SK-N-SH (cell line): ENCODE measurements at regions not wholly inside any gene's neighbourhood (a gene's known extent, or its start where the extent isn't known, plus 50 kb on each side); places are given as distances from the start of the nearest gene placed in this dataset.

Experiments
- CTCF ChIA-PET: fragments of 300-600, 350-600 bp; formaldehyde crosslinking; extraction: SDS; loops from one replicate; lab custom pipeline; 2021; lab: Yijun Ruan, JAX
- POLR2A ChIA-PET: fragments of 350-600 bp; sonication (Branson Sonifier 250); formaldehyde crosslinking; extraction: SDS; loops from one replicate; lab custom pipeline; 2020; ENCODE audit warnings: antibody characterized with exemption, inconsistent platforms; lab: Yijun Ruan, JAX
- DNase-seq: peaks from one replicate; pipeline ENCODE4 v3.0.0; 2012
- H2AFZ ChIP-seq: fragments of 200-600 bp; sonication (generic); 2 replicates; pipeline ENCODE4 v1.8.1; 2016; ENCODE audit warnings: antibody characterized with exemption, mild to moderate bottlenecking, low read depth
- H3F3A ChIP-seq: fragments of 200-600 bp; sonication (generic); replicated peaks from 2 replicates; pipeline ENCODE3; 2016; ENCODE audit warnings: antibody characterized with exemption, mild to moderate bottlenecking; ENCODE audit not compliant: insufficient read depth
- H3K27ac ChIP-seq, 2 experiments: fragments of 200-500 bp in 1 of 2; fragments of 200-600 bp in 1 of 2; sonication (Bioruptor generic) in 1 of 2; sonication (generic), shearing (Covaris generic) in 1 of 2; 2 replicates each; pipeline versions ENCODE4 v1.5.1 to v1.6.1; 2014 to 2016; ENCODE audit warnings: low read depth in 2 of 2, inconsistent platforms in 1 of 2, low read length in 1 of 2, mild to moderate bottlenecking in 1 of 2, mixed read lengths in 1 of 2
- H3K27me3 ChIP-seq: fragments of 200-600 bp; sonication (generic), shearing (Covaris generic); 2 replicates; pipeline ENCODE4 v1.6.1; 2016; ENCODE audit warnings: mixed run types; ENCODE audit not compliant: insufficient read depth
- H3K36me3 ChIP-seq, 2 experiments: fragments of 200-500 bp in 1 of 2; fragments of 200-600 bp in 1 of 2; sonication (Bioruptor generic) in 1 of 2; sonication (generic) in 1 of 2; replicated peaks in 1 of 2; 2 replicates each; pipeline versions ENCODE3 to v1.5.1; 2014 to 2016; ENCODE audit warnings: low read length in 1 of 2, mild to moderate bottlenecking in 1 of 2; ENCODE audit not compliant: insufficient read depth in 2 of 2, control insufficient read depth in 1 of 2
- H3K4me1 ChIP-seq, 2 experiments: fragments of 200-500 bp in 1 of 2; fragments of 200-600 bp in 1 of 2; sonication (Bioruptor generic) in 1 of 2; sonication (generic), shearing (Covaris generic) in 1 of 2; 2 replicates each; pipeline versions ENCODE4 v1.5.1 to v1.6.1; 2014 to 2016; ENCODE audit warnings: low read depth in 1 of 2, low read length in 1 of 2, mixed run types in 1 of 2; ENCODE audit not compliant: insufficient read depth in 2 of 2, control insufficient read depth in 1 of 2
- H3K4me2 ChIP-seq: fragments of 200-600 bp; sonication (generic), shearing (Covaris generic); 2 replicates; pipeline ENCODE4 v1.6.1; 2017; ENCODE audit warnings: mixed run types
- H3K4me3 ChIP-seq, 2 experiments: fragments of 200-500 bp in 1 of 2; fragments of 200-600 bp in 1 of 2; sonication (Bioruptor generic) in 1 of 2; sonication (generic), shearing (Covaris generic) in 1 of 2; 2 replicates each; pipeline versions ENCODE4 v1.5.1 to v1.8.1; 2014 to 2016; ENCODE audit warnings: low read depth in 2 of 2, inconsistent platforms in 1 of 2, low read length in 1 of 2, mild to moderate bottlenecking in 1 of 2, mixed read lengths in 1 of 2, moderate library complexity in 1 of 2
- H3K79me2 ChIP-seq: fragments of 200-600 bp; sonication (generic); 2 replicates; pipeline ENCODE4 v1.8.1; 2017; ENCODE audit warnings: mild to moderate bottlenecking; ENCODE audit not compliant: insufficient read depth
- H3K9ac ChIP-seq: fragments of 200-600 bp; sonication (generic); 2 replicates; pipeline ENCODE4 v1.6.1; 2017; ENCODE audit warnings: mixed run types
- H3K9me2 ChIP-seq: fragments of 200-600 bp; sonication (generic); 2 replicates; pipeline ENCODE4 v1.6.1; 2017; ENCODE audit warnings: mixed run types
- H3K9me3 ChIP-seq: fragments of 200-600 bp; sonication (generic); 2 replicates; pipeline ENCODE4 v1.6.1; 2017; ENCODE audit warnings: mixed run types, mild to moderate bottlenecking, moderate library complexity
- H4K20me1 ChIP-seq: fragments of 200-600 bp; sonication (generic); 2 replicates; pipeline ENCODE4 v1.6.1; 2017; ENCODE audit warnings: mild to moderate bottlenecking, mixed run types; ENCODE audit not compliant: insufficient read depth
- EZH2phosphoT487 ChIP-seq: fragments of 200-600 bp; sonication (generic); IDR thresholded peaks from 2 replicates; pipeline ENCODE4 v1.6.1; 2017; ENCODE audit warnings: low read depth, mixed run types, mild to moderate bottlenecking, antibody characterized with exemption, moderate library complexity, borderline replicate concordance
- FOSL2 ChIP-seq: IDR thresholded peaks from 2 replicates; pipeline ENCODE4 v1.4.0; 2012; ENCODE audit warnings: low read depth, mild to moderate bottlenecking, moderate library complexity, borderline replicate concordance
- FOXJ3 ChIP-seq: sonication (generic); formaldehyde crosslinking; IDR thresholded peaks from 2 replicates; pipeline ENCODE4 v1.5.1; 2020; ENCODE audit warnings: mild to moderate bottlenecking, missing genetic modification reagents
- FOXM1 ChIP-seq: IDR thresholded peaks from 2 replicates; pipeline ENCODE4 v1.4.0; 2012; ENCODE audit warnings: low read depth, mild to moderate bottlenecking
- GABPA ChIP-seq: IDR thresholded peaks from 2 replicates; pipeline ENCODE4 v1.4.0; 2012; ENCODE audit warnings: low read depth, mild to moderate bottlenecking
- IRF3 ChIP-seq: fragments of 150-350 bp; IDR thresholded peaks from 2 replicates; pipeline ENCODE4 v1.6.1; 2016; ENCODE audit warnings: mild to moderate bottlenecking, low read depth, low read length
- MEF2A ChIP-seq: IDR thresholded peaks from 2 replicates; pipeline ENCODE4 v1.4.0; 2012; ENCODE audit warnings: low read depth, borderline replicate concordance
- NFIC ChIP-seq: IDR thresholded peaks from 2 replicates; pipeline ENCODE4 v1.4.0; 2012; ENCODE audit warnings: borderline replicate concordance
- NRF1 ChIP-seq: IDR thresholded peaks from 2 replicates; pipeline ENCODE4 v1.6.1; 2012; ENCODE audit warnings: low read depth, mild to moderate bottlenecking, low read length
- PBX3 ChIP-seq: IDR thresholded peaks from 2 replicates; pipeline ENCODE4; 2012
- RCOR1 ChIP-seq: fragments of 150-350 bp; IDR thresholded peaks from 2 replicates; pipeline ENCODE4 v1.6.1; 2017; ENCODE audit warnings: antibody characterized with exemption, low read length
- RFX5 ChIP-seq: IDR thresholded peaks from 2 replicates; pipeline ENCODE4 v1.6.1; 2012; ENCODE audit warnings: mild to moderate bottlenecking, improper control_type of control experiment, low read length
- SIN3A ChIP-seq: IDR thresholded peaks from 2 replicates; pipeline ENCODE4 v1.6.1; 2012; ENCODE audit warnings: low read depth, mild to moderate bottlenecking, low read length, moderate library complexity, borderline replicate concordance
- SMC3 ChIP-seq: IDR thresholded peaks from 2 replicates; pipeline ENCODE4 v1.6.1; 2012; ENCODE audit warnings: low read depth, low read length, improper control_type of control experiment
- TAF1 ChIP-seq: IDR thresholded peaks from 2 replicates; pipeline ENCODE4 v1.6.1; 2012; ENCODE audit warnings: low read depth, mild to moderate bottlenecking, low read length, moderate library complexity, borderline replicate concordance
- TCF12 ChIP-seq: IDR thresholded peaks from 2 replicates; pipeline ENCODE4 v1.4.0; 2012
- YY1 ChIP-seq: IDR thresholded peaks from 2 replicates; pipeline ENCODE4 v1.4.0; 2012; ENCODE audit warnings: low read depth, mild to moderate bottlenecking
- WGBS: methylation state at CpG from one replicate; pipeline ENCODE4 v1.1.6; 2017; ENCODE audit warnings: low lambda C conversion rate; 5-methylcytosine and 5-hydroxymethylcytosine counted together
- TF ChIP-seq, protein P1 (sequence below): fragments of 200-600 bp; sonication (generic); IDR thresholded peaks from 2 replicates; pipeline ENCODE4 v1.6.1; 2017; ENCODE audit warnings: antibody characterized with exemption, mild to moderate bottlenecking, moderate library complexity
- TF ChIP-seq, protein P2 (sequence below): IDR thresholded peaks from 2 replicates; pipeline ENCODE4 v1.4.0; 2012; ENCODE audit warnings: low read depth, borderline replicate concordance
- TF ChIP-seq, protein P3 (sequence below): IDR thresholded peaks from 2 replicates; pipeline ENCODE4 v1.4.0; 2012; ENCODE audit warnings: low read depth, borderline replicate concordance

- no peak overlapping the region for H3K4me3 ChIP-seq
- H3K79me2 ChIP-seq, result no peaks in the 10 kb centered on the region
- no peaks in the 10 kb centered on the region for H3K9me3 ChIP-seq
- TF ChIP-seq FOXM1 (no peak), FOSL2 (peak; percentile 54; the same call in 1 of the 2 replicates), NFIC (0 out of 2 replicates have a peak, but pooled peaks have one; percentile 17)
- 0 out of 2 replicates have a peak overlapping the region, but pooled peaks have one; percentile 2 for H3K4me2 ChIP-seq
- ChIA-PET CTCF (interaction anchor here (1.4 kb wide), 1 partner anchor 9 kb away, joined by 5 read pairs; no protein-coding TSS in a partner anchor), POLR2A (no interaction called here)
- H3K9ac ChIP-seq, result no peak overlapping the region
- 36% methylated on average over 3 of the region's 3 CpGs for WGBS
- no peaks in the 10 kb centered on the region for H4K20me1 ChIP-seq
- H2AFZ ChIP-seq, result peak overlapping the region; percentile 56
- peak overlapping the region in 1 of 2 experiments; percentile 37; a peak in 1 of 4 replicates for H3K27ac ChIP-seq
- H3K4me1 ChIP-seq, result peaks cover 0 to 6% of the 10 kb centered on the region in 2 experiments; a peak in 2 of 4 replicates
- H3F3A ChIP-seq, result peaks cover 4% of the 10 kb centered on the region
- no peak for DNase-seq
- no peaks in the 10 kb centered on the region for H3K36me3 ChIP-seq
- no peaks in the 10 kb centered on the region for H3K9me2 ChIP-seq
- no peaks in the 10 kb centered on the region for H3K27me3 ChIP-seq
Measured at GRCh38 chr3:64454179-64454578, 228.9 kb upstream of the PRICKLE2 start.

DNA sequence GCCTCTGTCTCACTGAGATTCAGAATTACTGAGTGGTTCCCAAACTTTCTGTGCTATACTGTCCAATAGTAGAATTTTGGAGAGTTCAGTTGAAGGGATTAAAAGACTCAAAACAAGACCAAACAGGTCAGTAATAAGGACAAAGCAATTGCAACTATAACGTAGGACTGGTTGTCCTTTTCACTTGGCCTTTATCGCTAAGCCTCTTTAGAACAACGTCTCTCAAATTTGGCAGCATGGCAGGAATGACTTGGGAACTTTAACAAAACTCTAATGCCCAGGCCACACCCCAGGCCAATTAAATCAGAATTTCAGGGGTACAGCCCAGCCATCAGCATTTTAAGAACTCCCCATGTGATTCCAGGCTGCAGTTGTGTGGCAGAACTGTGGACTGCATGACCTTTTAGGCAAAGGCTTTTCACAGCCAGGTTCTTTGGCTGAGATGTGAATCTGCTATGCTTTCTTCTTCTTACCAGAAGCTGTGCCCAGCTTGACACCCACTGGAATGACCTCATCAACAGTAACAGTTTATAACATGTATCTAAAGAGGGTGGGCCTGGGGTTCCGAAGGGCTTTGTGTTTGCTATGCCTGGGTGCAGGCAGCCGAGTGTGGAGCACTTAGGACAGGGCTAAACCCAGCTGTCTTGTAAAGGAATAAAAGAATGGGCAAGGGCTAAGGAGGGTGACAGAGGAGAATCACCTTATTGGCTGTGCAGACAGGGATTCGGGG is 226.2 kb upstream of the PRICKLE2 start:
- DNase-seq, result no peak
- no peaks in the 10 kb centered on the region for H3K9me2 ChIP-seq
- no peaks in the 10 kb centered on the region for H4K20me1 ChIP-seq
- 87% methylated on average over 6 of the region's 6 CpGs for WGBS
- no peaks in the 10 kb centered on the region; a peak in 1 of 4 replicates for H3K4me1 ChIP-seq
- peaks cover 5% of the 10 kb centered on the region for H3F3A ChIP-seq
- no peak overlapping the region for H3K27ac ChIP-seq
- no peak overlapping the region for H3K4me3 ChIP-seq
- H3K79me2 ChIP-seq, result no peaks in the 10 kb centered on the region
- CTCF ChIA-PET, result interaction anchor here (0.9 to 1.1 kb wide), 2 partner anchors 22 to 421 kb away, joined by 3 to 4 read pairs; no protein-coding TSS in a partner anchor
- POLR2A ChIA-PET, result no interaction called here
- no peaks in the 10 kb centered on the region for H3K36me3 ChIP-seq
- H3K4me2 ChIP-seq, result no peak overlapping the region
- no peaks in the 10 kb centered on the region for H3K9me3 ChIP-seq
- H2AFZ ChIP-seq, result no peak overlapping the region
- no peak overlapping the region for H3K9ac ChIP-seq
- H3K27me3 ChIP-seq, result no peaks in the 10 kb centered on the region
- no peak for TF ChIP-seq MEF2A
- TF ChIP-seq NRF1, result no peak
- TF ChIP-seq IRF3, result no peak
- TF ChIP-seq SMC3, result no peak
- no peak for TF ChIP-seq TCF12
- TF ChIP-seq FOXJ3 (CRISPR knock-in tag), result no peak
- TF ChIP-seq, protein P1, sequence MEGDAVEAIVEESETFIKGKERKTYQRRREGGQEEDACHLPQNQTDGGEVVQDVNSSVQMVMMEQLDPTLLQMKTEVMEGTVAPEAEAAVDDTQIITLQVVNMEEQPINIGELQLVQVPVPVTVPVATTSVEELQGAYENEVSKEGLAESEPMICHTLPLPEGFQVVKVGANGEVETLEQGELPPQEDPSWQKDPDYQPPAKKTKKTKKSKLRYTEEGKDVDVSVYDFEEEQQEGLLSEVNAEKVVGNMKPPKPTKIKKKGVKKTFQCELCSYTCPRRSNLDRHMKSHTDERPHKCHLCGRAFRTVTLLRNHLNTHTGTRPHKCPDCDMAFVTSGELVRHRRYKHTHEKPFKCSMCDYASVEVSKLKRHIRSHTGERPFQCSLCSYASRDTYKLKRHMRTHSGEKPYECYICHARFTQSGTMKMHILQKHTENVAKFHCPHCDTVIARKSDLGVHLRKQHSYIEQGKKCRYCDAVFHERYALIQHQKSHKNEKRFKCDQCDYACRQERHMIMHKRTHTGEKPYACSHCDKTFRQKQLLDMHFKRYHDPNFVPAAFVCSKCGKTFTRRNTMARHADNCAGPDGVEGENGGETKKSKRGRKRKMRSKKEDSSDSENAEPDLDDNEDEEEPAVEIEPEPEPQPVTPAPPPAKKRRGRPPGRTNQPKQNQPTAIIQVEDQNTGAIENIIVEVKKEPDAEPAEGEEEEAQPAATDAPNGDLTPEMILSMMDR, result no peak
- TF ChIP-seq, protein P2, sequence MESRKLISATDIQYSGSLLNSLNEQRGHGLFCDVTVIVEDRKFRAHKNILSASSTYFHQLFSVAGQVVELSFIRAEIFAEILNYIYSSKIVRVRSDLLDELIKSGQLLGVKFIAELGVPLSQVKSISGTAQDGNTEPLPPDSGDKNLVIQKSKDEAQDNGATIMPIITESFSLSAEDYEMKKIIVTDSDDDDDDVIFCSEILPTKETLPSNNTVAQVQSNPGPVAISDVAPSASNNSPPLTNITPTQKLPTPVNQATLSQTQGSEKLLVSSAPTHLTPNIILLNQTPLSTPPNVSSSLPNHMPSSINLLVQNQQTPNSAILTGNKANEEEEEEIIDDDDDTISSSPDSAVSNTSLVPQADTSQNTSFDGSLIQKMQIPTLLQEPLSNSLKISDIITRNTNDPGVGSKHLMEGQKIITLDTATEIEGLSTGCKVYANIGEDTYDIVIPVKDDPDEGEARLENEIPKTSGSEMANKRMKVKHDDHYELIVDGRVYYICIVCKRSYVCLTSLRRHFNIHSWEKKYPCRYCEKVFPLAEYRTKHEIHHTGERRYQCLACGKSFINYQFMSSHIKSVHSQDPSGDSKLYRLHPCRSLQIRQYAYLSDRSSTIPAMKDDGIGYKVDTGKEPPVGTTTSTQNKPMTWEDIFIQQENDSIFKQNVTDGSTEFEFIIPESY, result no peak
- TF ChIP-seq, protein P3, sequence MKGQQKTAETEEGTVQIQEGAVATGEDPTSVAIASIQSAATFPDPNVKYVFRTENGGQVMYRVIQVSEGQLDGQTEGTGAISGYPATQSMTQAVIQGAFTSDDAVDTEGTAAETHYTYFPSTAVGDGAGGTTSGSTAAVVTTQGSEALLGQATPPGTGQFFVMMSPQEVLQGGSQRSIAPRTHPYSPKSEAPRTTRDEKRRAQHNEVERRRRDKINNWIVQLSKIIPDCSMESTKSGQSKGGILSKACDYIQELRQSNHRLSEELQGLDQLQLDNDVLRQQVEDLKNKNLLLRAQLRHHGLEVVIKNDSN, result no peak
- TF ChIP-seq YY1, result no peak
- TF ChIP-seq PBX3, result no peak
- no peak for TF ChIP-seq SIN3A
- no peak for TF ChIP-seq RCOR1
- no peak for TF ChIP-seq RFX5
- TF ChIP-seq FOSL2, result no peak
- no peak for TF ChIP-seq GABPA
- TF ChIP-seq EZH2phosphoT487, result no peak
- TF ChIP-seq TAF1, result no peak
